ENCODE measurements at regions not wholly inside any gene's neighbourhood (a gene's known extent, or its start where the extent isn't known, plus 50 kb on each side); places are given as distances from the start of the nearest gene placed in this dataset.
"Not testable (repeated sequence)": the region's sequence is repeated elsewhere in the genome, so short reads cannot be mapped to it uniquely, and the experiment has no call there.

- DNase-seq (ENCODE audit: low spot score) = not testable (repeated sequence)
Measured at GRCh38 chr15:85264614-85265190, 115.7 kb upstream of the AKAP13 start.

DNA sequence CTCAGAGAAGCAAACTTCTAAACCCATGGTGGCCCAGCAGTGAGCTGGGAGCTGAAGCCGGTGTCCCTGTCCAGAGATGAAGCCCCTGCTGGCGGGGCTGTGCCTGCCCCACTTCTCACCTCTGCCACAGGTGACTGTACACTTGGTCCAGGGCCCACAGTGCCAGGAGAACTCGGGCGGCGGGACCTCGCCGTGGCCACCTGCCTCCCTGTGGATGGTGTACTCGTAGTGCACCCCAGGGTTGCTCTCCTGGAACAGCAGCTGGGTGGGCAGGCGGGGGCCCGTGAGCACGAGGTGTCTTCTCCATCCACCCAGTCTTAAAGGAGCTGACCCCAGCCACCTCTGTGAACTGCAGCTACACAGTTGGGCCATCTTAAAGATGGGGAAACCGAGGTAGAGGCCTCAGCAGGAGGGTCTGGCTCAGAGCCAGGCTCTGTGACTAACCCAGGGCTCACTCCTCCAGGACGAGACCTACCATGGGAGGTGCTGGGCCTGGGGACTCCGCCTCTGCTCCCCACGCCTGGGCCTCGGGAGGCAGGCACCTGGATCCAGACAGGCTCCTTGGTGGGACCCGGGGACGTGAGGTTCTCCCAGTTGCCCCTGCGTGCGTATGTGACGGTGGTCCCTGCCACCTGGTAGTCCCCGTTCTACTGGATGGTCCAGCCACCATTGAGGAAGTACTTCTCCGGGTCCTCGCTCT lies 113.1 kb upstream of the AKAP13 start:
- DNase-seq (ENCODE audit: low spot score) = not testable (repeated sequence)

DNA sequence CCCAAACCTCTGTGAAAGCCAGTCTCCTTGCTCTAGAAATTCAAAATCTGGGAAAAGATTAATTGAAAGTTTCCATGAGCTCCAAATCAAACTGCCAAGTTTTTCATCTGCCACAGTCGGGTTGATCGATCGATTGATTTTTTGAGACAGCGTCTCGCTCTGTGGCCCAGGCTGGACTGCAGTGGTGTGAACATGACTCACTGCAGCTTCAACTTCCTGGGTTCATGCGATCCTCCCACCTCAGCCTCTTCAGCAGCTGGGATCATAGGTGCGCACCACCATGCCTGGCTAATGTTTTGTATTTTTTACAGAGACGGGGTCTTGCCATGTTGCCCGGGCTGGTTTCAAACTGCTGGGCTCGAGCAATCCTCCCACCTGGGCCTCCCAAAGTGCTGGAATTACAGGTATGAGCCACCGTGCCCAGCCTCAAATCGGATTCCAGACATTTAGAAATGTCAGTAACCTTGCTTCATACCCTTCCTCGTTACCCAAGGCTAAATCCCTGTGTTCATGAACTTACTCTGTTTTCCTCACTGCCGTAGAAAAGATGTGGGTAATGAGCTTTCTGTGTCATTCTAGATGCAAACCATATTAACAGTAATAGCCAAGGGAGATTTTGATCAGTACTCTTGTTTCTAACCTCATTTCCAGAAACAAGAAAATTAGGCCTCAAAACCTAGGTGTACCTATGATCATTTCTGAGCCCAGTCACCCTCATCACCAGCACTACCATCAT lies 105.9 kb upstream of the AKAP13 start:
- no peak for DNase-seq (ENCODE audit: low spot score)

- no peak for DNase-seq (ENCODE audit: low spot score)
Measured at GRCh38 chr15:85276508-85276907, 103.9 kb upstream of the AKAP13 start.

GRCh38 chr15:85276921-85277320 lies 103.5 kb upstream of the AKAP13 start:
- DNase-seq (ENCODE audit: low spot score) = no peak

DNA sequence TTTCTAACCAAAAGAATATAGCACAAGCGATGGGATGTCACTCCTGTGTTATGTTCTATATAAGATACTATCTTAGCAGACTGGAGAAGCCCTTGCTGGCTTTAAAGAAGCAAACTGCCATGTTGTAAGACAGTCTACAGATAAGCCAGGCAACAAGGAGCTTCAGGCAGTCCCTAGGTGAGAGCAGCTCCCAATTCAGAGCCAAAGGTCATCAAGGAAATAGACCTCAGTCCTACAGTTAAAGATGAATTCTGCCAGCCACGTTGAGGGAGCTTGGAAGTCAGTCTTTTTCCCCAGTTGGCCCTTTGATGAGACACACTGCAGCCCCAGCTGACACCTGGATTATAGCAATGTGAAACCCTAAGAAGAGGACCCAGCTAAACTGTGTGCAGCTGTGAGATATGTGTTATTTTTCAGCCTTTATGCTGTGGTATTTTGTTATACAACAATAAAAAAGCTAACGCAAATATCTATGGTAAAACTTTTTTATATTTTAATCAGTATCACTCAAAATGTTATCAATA lies 102.5 kb upstream of the AKAP13 start:
- no peak for DNase-seq (ENCODE audit: low spot score)

- no peak for DNase-seq (ENCODE audit: low spot score)
Measured at GRCh38 chr15:85280203-85280602, 100.2 kb upstream of the AKAP13 start.

DNA sequence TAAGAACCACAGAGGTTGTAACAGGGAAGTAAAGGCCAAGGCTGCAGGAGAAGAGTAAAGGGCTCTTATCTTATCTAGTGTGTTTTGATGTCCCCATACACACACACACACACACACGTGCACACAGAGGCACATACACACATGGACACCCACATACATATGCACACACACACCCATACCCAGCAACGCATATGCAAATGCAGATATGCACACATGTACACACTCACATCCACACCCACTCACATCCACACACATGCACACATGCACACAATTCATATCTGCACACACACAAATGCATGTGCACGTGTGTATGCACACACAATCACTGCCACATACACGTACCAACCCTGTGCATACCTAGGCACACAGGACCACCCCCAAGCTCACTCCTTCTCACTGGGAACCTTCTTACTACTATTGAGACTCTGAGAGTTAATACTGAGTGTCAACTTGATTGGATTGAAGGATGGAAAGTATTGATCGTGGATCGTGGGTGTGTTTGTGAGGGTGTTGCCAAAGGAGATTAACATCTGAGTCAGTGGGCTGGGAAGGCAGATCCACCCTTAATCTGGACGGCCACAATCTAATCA lies 99.0 kb upstream of the AKAP13 start:
- DNase-seq (ENCODE audit: low spot score) = no peak

GRCh38 chr15:85282504-85283115 lies 97.8 kb upstream of the AKAP13 start:
- no peak for DNase-seq (ENCODE audit: low spot score)

GRCh38 chr15:85283815-85284214 lies 96.6 kb upstream of the AKAP13 start:
- DNase-seq (ENCODE audit: low spot score) = not testable (repeated sequence)

DNA sequence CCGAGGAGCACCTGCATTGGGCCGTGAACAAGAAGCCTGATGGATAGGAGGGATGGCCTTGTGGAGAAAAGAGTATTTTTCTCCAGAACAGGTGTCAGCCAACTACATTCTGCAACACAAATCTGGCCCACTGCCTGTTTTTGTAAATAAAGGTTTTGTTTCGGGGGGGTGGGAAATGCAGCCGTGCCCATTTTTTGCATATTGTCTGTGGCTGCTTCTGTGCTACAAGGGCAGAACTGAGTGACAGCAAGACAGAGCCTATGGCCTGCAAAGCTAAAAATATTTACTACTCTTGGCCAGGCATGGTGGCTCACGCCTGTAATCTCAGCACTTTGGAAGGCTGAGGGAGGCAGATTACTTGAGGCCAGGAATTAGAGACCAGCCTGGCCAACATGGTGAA lies 95.9 kb upstream of the AKAP13 start:
- no peak for DNase-seq (ENCODE audit: low spot score)

- DNase-seq (ENCODE audit: low spot score) = no peak
Measured at GRCh38 chr15:85289677-85290365, 90.6 kb upstream of the AKAP13 start.

- not testable (repeated sequence) for DNase-seq (ENCODE audit: low spot score)
Measured at GRCh38 chr15:85292583-85292982, 87.8 kb upstream of the AKAP13 start.

GRCh38 chr15:85296615-85297402 lies 83.6 kb upstream of the AKAP13 start:
- DNase-seq (ENCODE audit: low spot score) = peak; percentile 83

- no peak for DNase-seq (ENCODE audit: low spot score)
Measured at GRCh38 chr15:85297537-85297936, 82.9 kb upstream of the AKAP13 start.

DNA sequence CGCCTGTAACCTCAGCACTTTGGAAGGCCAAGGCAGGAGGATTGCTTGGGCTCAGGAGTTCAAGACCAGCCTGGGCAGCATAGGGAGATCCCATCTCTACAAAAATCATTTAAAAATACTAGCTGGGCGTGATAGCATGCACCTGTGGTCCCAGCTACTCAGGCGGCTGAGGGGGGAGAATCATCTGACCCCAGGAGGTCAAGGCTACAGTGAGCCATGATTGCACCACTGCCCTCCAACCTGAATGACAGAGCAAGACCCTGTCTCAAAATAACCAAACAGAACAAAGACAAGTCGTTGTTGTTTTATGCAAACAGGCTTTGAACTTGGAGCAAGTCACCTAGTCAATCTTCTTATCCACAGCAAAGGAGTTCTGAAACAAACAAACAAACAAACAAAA lies 82.0 kb upstream of the AKAP13 start:
- no peak for DNase-seq (ENCODE audit: low spot score)

- DNase-seq (ENCODE audit: low spot score) = no peak
Measured at GRCh38 chr15:85298941-85299340, 81.5 kb upstream of the AKAP13 start.

- DNase-seq (ENCODE audit: low spot score) = no peak
Measured at GRCh38 chr15:85302271-85302670, 78.1 kb upstream of the AKAP13 start.

DNA sequence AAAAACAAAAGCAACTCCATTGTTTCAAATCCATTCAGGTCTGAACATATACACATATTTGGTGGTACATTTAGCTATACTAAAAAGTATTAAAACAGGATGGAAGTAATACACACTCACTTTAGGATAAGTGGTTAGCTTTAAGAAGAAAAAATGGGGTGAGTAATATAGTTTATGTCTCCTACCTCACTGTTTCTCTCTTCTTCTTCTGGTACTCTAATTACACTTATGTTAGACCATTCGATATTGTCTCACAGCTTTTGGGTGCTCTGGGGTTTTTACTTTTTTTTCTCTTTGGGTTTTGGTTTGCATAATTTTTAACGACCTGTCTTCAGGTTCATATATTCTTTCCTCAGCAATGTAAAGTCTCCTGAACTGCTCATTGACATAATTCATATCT lies 75.4 kb upstream of the AKAP13 start:
- DNase-seq (ENCODE audit: low spot score) = no peak

DNA sequence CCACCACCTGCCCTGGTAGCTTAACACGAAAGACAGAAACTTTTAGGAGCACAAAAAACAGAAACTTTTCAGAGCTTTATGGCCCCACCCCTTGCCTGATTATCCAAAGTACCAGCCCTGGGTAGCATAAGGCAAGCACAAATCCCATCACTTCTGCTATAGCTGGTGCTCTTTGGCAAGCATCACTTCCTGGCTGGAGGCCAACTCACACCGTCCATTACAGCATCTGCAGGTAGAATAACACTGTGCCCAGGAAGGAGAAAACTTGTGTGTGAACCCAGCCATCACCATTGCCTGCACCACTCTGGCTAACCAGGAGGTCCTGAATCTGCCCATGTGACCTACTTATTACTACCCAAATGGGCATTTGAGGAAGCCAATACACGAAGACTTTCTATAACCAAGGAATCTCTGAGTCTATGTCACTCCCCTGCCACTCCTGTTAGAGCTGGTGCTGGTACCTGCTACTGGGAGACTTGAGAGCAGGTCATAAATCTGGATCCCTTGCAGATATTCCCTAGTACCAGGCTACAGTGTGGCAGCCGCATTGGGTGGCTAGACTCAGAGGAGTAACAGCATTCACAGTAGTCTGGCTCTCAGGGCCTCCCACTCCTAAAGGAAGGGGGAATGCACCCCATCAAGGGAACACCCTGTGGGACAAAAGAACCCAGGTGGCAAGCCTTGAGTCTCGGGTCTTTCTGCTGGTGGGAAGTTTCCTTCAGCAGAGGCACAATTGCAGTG lies 73.3 kb upstream of the AKAP13 start:
- no peak for DNase-seq (ENCODE audit: low spot score)
